ENCODE measurements at regions not wholly inside any gene's neighbourhood (a gene's known extent, or its start where the extent isn't known, plus 50 kb on each side); places are given as distances from the start of the nearest gene placed in this dataset.

DNA sequence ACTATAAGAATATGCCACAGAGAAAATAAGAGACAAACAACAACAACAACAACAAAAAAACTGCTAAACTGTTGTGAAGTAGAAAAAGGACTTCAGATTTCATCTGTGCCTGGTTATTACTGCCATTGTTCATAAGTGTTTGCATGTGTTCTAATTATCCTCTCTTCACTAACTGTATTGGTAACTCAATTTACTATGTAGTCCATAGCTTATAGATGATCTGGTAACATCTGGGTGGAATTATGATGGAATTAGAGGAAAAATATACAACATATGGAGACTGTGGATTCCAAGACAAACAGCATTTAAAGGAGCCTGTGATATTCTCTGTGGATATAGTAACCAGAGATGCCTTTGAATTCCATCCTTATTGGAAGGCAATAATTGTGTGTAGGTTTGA is 1891.5 kb upstream of the PIK3C3 start:
- no peak overlapping the region for H2BK120ac ChIP-seq (replicated peaks; ENCODE audit: low read depth, low read length)
- CTCF ChIA-PET (ENCODE audit: partially characterized antibody): no interaction called here
- TF ChIP-seq, protein P1, sequence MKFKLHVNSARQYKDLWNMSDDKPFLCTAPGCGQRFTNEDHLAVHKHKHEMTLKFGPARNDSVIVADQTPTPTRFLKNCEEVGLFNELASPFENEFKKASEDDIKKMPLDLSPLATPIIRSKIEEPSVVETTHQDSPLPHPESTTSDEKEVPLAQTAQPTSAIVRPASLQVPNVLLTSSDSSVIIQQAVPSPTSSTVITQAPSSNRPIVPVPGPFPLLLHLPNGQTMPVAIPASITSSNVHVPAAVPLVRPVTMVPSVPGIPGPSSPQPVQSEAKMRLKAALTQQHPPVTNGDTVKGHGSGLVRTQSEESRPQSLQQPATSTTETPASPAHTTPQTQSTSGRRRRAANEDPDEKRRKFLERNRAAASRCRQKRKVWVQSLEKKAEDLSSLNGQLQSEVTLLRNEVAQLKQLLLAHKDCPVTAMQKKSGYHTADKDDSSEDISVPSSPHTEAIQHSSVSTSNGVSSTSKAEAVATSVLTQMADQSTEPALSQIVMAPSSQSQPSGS (IDR thresholded peaks at IDR 0.05; ENCODE audit: low read length): no peak
- TF ChIP-seq HDAC2 (IDR thresholded peaks at IDR 0.05; ENCODE audit: borderline replicate concordance in 1 of 2, low read depth in 2 of 2, low read length in 2 of 2) (no peak), SIRT6 (IDR thresholded peaks at IDR 0.05; ENCODE audit: low read length) (no peak), CHD2 (IDR thresholded peaks at IDR 0.05; ENCODE audit: low read length) (no peak), SIX5 (IDR thresholded peaks at IDR 0.05; ENCODE audit: low read depth, low read length) (no peak), YY1 (IDR thresholded peaks at IDR 0.05; ENCODE audit: low read depth, low read length) (no peak)
- TF ChIP-seq, protein P2, sequence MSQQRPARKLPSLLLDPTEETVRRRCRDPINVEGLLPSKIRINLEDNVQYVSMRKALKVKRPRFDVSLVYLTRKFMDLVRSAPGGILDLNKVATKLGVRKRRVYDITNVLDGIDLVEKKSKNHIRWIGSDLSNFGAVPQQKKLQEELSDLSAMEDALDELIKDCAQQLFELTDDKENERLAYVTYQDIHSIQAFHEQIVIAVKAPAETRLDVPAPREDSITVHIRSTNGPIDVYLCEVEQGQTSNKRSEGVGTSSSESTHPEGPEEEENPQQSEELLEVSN (IDR thresholded peaks at IDR 0.05): no peak
- H2AFZ ChIP-seq (ENCODE audit: low read length): no peak overlapping the region
- no peaks in the 10 kb centered on the region for H3K79me1 ChIP-seq (ENCODE audit: low read depth, low read length)
- H3K56ac ChIP-seq (replicated peaks; ENCODE audit: insufficient read length, low read depth, low read length): no peak overlapping the region
- no peak overlapping the region for H4K5ac ChIP-seq (ENCODE audit: insufficient read length, low read depth, low read length)
- no peak overlapping the region for H3K9ac ChIP-seq (replicated peaks in 1 of 4; ENCODE audit: extremely low read depth in 1 of 4, low read depth in 3 of 4, low read length in 3 of 4)
- H4K8ac ChIP-seq (ENCODE audit: extremely low read depth, insufficient read depth, low read length): no peak overlapping the region
- H2AK5ac ChIP-seq (ENCODE audit: low read depth, low read length): no peak overlapping the region
- no peaks in the 10 kb centered on the region for H3K79me2 ChIP-seq (ENCODE audit: control insufficient read depth in 1 of 2, insufficient read depth in 2 of 2, low read length in 2 of 2)
- H3K14ac ChIP-seq (ENCODE audit: insufficient read length): no peak overlapping the region
- H3K18ac ChIP-seq (ENCODE audit: extremely low read depth, low read length): no peak overlapping the region
- no peaks in the 10 kb centered on the region for H3K4me1 ChIP-seq (replicated peaks in 1 of 4; ENCODE audit: control insufficient read depth in 3 of 4, insufficient read depth in 4 of 4, low read length in 3 of 4)
- no peaks in the 10 kb centered on the region for H3K9me3 ChIP-seq (ENCODE audit: insufficient read depth in 2 of 2, low read depth in 1 of 2, low read length in 1 of 2)
- no peak overlapping the region for H2BK12ac ChIP-seq (ENCODE audit: low read depth, low read length)
- H2BK15ac ChIP-seq (ENCODE audit: low read length): no peak overlapping the region
- H3K23ac ChIP-seq (ENCODE audit: insufficient read length): no peak overlapping the region
- H3K23me2 ChIP-seq (ENCODE audit: low read depth, low read length): no peaks in the 10 kb centered on the region
- H3K4me3 ChIP-seq (ENCODE audit: extremely low read depth in 1 of 4, insufficient read depth in 2 of 4, low read depth in 3 of 4, low read length in 4 of 4): no peak overlapping the region
- no peak overlapping the region for H2BK20ac ChIP-seq (ENCODE audit: low read length)
- no peak overlapping the region for H4K91ac ChIP-seq (replicated peaks; ENCODE audit: insufficient read length, low read length)
- no peaks in the 10 kb centered on the region for H4K20me1 ChIP-seq (replicated peaks in 1 of 2; ENCODE audit: control insufficient read depth in 1 of 2, insufficient read depth in 2 of 2, low read length in 2 of 2)
- H3K4me2 ChIP-seq (ENCODE audit: insufficient read depth in 1 of 2, low read depth in 2 of 2, low read length in 2 of 2): no peak overlapping the region
- no peak for DNase-seq (ENCODE audit: low read depth in 1 of 2, low spot score in 2 of 2)
- H3K36me3 ChIP-seq (ENCODE audit: control insufficient read depth in 2 of 4, insufficient read depth in 4 of 4, low read length in 3 of 4): no peaks in the 10 kb centered on the region
- FAIRE-seq: no peak
- H2BK5ac ChIP-seq (ENCODE audit: low read depth, low read length): no peak overlapping the region
- POLR2A ChIA-PET (ENCODE audit: partially characterized antibody): no interaction called here
- no peak overlapping the region for H3K27ac ChIP-seq (ENCODE audit: low read depth, low read length)
- no peaks in the 10 kb centered on the region for H3K27me3 ChIP-seq (replicated peaks in 1 of 4; ENCODE audit: control insufficient read depth in 3 of 4, extremely low read depth in 1 of 4, insufficient read depth in 3 of 4, low read length in 3 of 4)
- no peak overlapping the region for H3K4ac ChIP-seq (replicated peaks; ENCODE audit: insufficient read length, low read depth, low read length)

Measured in H1 (cell line).